Prostate gland (tissue), 2 donors: ENCODE measurements at regions not wholly inside any gene's neighbourhood (a gene's known extent, or its start where the extent isn't known, plus 50 kb on each side); places are given as distances from the start of the nearest gene placed in this dataset.

Experiments
- DNase-seq: peaks from one replicate; pipeline ENCODE4 v3.0.0-alpha.2; 2019; ENCODE audit warnings: low spot score
- H3K27ac ChIP-seq, 2 donors: fragments of 200-600 bp; sonication (generic); 2 replicates each; pipeline ENCODE4 v1.5.1; 2017 to 2019
- H3K27me3 ChIP-seq: fragments of 200-600 bp; sonication (generic); replicated peaks from 2 replicates; pipeline ENCODE4 v1.5.1; 2019; ENCODE audit not compliant: insufficient read depth
- H3K36me3 ChIP-seq, 2 donors: fragments of 200-600 bp; sonication (generic); 1 replicate in 1 of 2; 2 replicates in 1 of 2; pipeline versions ENCODE4 v1.5.1 to v1.8.1; 2017 to 2019
- H3K4me1 ChIP-seq: fragments of 200-600 bp; sonication (generic); replicated peaks from 2 replicates; pipeline ENCODE4 v1.5.1; 2019
- H3K4me3 ChIP-seq, 2 donors: fragments of 200-600 bp; sonication (generic); 2 replicates each; pipeline ENCODE4 v1.5.1; 2017 to 2019
- H3K9me3 ChIP-seq: fragments of 200-600 bp; sonication (generic); 2 replicates; pipeline ENCODE4 v1.5.1; 2017
- POLR2A ChIP-seq: fragments of 450-650 bp; IDR thresholded peaks from one replicate; pipeline ENCODE4 v1.6.1; 2016; ENCODE audit warnings: antibody characterized with exemption, mild to moderate bottlenecking
- POLR2AphosphoS5 ChIP-seq: sonication (generic); formaldehyde crosslinking; IDR thresholded peaks from one replicate; pipeline ENCODE4 v1.6.1; 2017; ENCODE audit warnings: antibody characterized with exemption
- WGBS: methylation state at CpG from one replicate; pipeline ENCODE4 v1.1.5; 2018; 5-methylcytosine and 5-hydroxymethylcytosine counted together
- intact Hi-C: fragments of 100-400 bp; cut with DNase I; formaldehyde crosslinking; loops from one replicate; pipeline ENCODE4 v1.14.2; 2022
- TF ChIP-seq, protein P1 (sequence below), 4 experiments: fragments of 200-600 bp in 2 of 4; fragments of 450-650 bp in 2 of 4; sonication (generic) in 2 of 4; IDR thresholded peaks; 1 replicate in 3 of 4; 2 replicates in 1 of 4; pipeline ENCODE4 v1.5.1; 2016 to 2019; ENCODE audit warnings: antibody characterized with exemption in 4 of 4, mild to moderate bottlenecking in 2 of 4, moderate library complexity in 2 of 4

DNA sequence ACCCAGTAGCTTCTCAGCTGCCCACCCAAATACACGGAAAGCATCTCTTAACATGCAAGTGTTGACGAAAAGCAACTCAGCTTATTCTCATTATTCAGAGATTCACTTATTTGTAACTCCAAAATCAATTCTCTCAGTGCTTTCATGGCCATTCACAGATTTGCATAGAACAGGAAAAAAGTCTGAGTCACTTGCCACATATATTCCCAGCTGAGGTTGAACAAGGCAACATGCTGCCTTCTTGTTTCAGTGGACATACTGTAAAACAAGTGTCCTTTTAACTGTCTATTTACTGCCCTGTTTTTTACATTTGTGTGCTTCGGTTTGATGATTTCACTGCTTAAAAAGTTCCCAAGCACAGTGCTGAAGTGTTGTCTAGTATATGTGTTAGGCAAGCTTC is 273.0 kb downstream of the LTN1 start:
- Histone ChIP-seq H3K27ac (no peak overlapping the region), H3K4me1 (no peaks in the 10 kb centered on the region), H3K9me3 (no peaks in the 10 kb centered on the region), H3K36me3 (no peaks in the 10 kb centered on the region), H3K4me3 (no peak overlapping the region), H3K27me3 (no peaks in the 10 kb centered on the region)
- no peak for DNase-seq
- TF ChIP-seq POLR2A: no peak
- TF ChIP-seq POLR2AphosphoS5: no peak
- TF ChIP-seq, protein P1, sequence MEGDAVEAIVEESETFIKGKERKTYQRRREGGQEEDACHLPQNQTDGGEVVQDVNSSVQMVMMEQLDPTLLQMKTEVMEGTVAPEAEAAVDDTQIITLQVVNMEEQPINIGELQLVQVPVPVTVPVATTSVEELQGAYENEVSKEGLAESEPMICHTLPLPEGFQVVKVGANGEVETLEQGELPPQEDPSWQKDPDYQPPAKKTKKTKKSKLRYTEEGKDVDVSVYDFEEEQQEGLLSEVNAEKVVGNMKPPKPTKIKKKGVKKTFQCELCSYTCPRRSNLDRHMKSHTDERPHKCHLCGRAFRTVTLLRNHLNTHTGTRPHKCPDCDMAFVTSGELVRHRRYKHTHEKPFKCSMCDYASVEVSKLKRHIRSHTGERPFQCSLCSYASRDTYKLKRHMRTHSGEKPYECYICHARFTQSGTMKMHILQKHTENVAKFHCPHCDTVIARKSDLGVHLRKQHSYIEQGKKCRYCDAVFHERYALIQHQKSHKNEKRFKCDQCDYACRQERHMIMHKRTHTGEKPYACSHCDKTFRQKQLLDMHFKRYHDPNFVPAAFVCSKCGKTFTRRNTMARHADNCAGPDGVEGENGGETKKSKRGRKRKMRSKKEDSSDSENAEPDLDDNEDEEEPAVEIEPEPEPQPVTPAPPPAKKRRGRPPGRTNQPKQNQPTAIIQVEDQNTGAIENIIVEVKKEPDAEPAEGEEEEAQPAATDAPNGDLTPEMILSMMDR (IDR thresholded peaks at IDR 0.05): no peak
- intact Hi-C loops: no loop called here
- 94% methylated on average over 3 of the region's 3 CpGs for WGBS

DNA sequence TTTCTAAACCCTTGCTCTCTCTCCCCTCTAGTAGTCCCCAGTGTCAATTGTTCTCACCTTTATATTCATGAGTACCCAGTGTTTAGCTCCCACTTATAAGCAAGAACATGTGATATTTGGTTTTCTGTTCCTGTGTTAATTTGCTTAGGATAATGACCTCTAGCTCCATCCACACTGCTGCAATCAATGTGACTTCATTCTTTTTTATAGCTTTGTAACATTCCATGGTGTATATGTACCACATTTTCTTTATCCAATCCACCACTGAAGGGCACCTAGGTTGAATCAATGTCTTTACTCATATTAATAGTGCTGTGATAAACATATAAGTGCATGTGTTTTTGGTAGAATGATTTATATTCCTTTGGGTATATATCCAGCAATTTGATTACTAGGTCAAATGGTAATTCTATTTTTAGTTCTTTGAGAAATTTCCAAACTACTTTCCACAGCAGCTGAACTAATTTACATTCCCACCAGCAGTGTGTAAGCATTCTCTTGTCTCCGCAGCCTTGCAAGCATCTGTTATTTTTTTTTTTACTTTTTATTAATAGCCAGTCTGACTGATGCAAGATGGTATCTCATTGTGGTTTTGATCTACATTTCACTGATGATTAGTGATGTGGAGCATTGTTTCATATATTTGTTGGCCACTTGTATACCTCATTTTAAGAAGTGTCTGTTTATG is 277.8 kb downstream of the LTN1 start:
- H3K9me3 ChIP-seq: no peaks in the 10 kb centered on the region
- H3K27ac ChIP-seq: no peak overlapping the region
- H3K4me1 ChIP-seq: no peaks in the 10 kb centered on the region
- 61% methylated on average over 1 of the region's 1 CpG for WGBS
- TF ChIP-seq POLR2AphosphoS5 (no peak), POLR2A (no peak)
- TF ChIP-seq, protein P1 (IDR thresholded peaks at IDR 0.05): no peak
- DNase-seq: no peak
- intact Hi-C loops: no loop called here
- no peaks in the 10 kb centered on the region for H3K27me3 ChIP-seq
- H3K36me3 ChIP-seq: no peaks in the 10 kb centered on the region
- no peak overlapping the region for H3K4me3 ChIP-seq

DNA sequence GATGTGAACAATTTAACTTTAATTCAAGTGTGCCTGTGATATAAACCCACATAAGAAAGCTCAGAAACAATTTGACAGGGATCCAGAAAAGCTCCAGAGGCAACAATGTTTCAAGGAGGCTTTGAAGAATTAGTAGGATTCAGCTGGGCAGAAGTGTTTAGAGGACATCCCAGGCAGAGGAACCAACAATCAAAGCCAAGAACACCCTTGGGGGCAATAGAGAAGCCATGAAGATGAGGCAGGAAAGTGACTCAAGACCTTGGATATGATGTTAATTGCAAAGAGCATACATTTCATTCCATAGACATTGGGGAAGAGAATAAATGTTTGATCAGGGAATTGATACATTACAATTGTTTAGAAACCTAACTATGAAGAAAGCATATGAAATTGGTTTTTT is 280.3 kb downstream of the LTN1 start:
- no peak for TF ChIP-seq POLR2A
- TF ChIP-seq, protein P1 (IDR thresholded peaks at IDR 0.05): no peak
- TF ChIP-seq POLR2AphosphoS5: no peak
- H3K9me3 ChIP-seq: no peaks in the 10 kb centered on the region
- DNase-seq: no peak
- no peaks in the 10 kb centered on the region for H3K27me3 ChIP-seq
- no peaks in the 10 kb centered on the region for H3K4me1 ChIP-seq
- intact Hi-C loops: no loop called here
- no peaks in the 10 kb centered on the region for H3K36me3 ChIP-seq
- H3K4me3 ChIP-seq: no peak overlapping the region
- H3K27ac ChIP-seq: no peak overlapping the region

DNA sequence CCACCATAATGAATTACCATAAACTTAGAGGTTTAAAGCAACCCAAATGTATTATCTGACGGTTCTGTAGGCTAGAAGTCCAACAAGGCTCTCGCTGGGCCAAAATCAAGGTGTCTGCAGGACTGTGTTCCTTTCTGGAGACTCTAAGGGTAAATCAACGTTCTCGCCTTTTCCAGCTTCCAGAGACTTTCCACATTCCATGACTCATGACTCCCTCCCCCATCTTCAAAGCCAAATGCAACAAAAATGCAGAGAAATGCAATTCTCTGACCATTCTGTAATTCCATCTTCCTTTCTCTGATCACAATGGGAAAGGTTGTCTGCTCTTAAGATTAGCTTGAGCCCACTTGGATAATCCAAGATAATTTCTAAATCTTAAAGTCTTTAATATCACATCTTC is 287.1 kb downstream of the LTN1 start:
- Histone ChIP-seq H3K4me3 (no peak overlapping the region), H3K9me3 (no peaks in the 10 kb centered on the region), H3K27me3 (no peaks in the 10 kb centered on the region), H3K4me1 (no peaks in the 10 kb centered on the region), H3K27ac (no peak overlapping the region), H3K36me3 (no peaks in the 10 kb centered on the region)
- DNase-seq: no peak
- intact Hi-C loops: loop anchor here (10.0 kb wide), 1 partner anchor 121 kb away; no protein-coding TSS in a partner anchor
- TF ChIP-seq POLR2A: no peak
- TF ChIP-seq, protein P1 (IDR thresholded peaks at IDR 0.05): no peak
- no peak for TF ChIP-seq POLR2AphosphoS5
- 93% methylated on average over 4 of the region's 4 CpGs for WGBS

DNA sequence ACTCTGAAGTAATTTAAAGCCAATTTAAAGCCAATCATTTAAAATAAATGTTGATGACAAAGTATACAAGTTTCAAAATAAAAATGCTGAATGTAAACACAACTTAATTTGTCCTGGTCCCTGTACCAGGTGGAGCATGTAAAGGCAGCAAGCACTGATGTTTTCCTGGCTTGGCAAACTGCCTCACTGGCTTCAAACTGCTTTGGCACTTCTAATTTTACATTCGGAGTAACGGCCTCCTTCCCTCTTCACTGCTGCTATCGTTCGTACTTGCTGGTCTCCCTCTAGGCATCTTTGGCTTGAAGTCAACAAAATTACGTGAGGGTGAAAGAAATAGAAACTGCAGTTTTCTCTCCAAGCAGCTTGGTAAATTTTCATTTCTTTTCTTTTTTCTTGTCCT is 287.9 kb downstream of the LTN1 start:
- Histone ChIP-seq H3K4me1 (no peaks in the 10 kb centered on the region), H3K27ac (no peak overlapping the region)
- intact Hi-C loops: loop anchor here (10.0 kb wide), 1 partner anchor 120 kb away; no protein-coding TSS in a partner anchor

More for the DNA sequence above, 287.9 kb downstream of the LTN1 start:
- TF ChIP-seq POLR2A (no peak), POLR2AphosphoS5 (peak; percentile 19)
- TF ChIP-seq, protein P1 (IDR thresholded peaks at IDR 0.05): no peak
- DNase-seq: peak; percentile 65
- 13% methylated on average over 5 of the region's 5 CpGs for WGBS
- Histone ChIP-seq H3K27me3 (no peaks in the 10 kb centered on the region), H3K36me3 (no peaks in the 10 kb centered on the region), H3K9me3 (no peaks in the 10 kb centered on the region), H3K4me3 (no peak overlapping the region)
